MCF 10A (cell line): ENCODE measurements at regions not wholly inside any gene's neighbourhood (a gene's known extent, or its start where the extent isn't known, plus 50 kb on each side); places are given as distances from the start of the nearest gene placed in this dataset.

Source experiments
- BruUV-seq: library from RNA; stranded (reverse); fragments of 400-500 nt; replicated peaks from 2 replicates; lab custom pipeline; 2021; lab: Mats Ljungman, UMichigan
- CTCF ChIA-PET: fragments of 300-600 bp; sonication (Branson Sonifier 250); formaldehyde crosslinking; extraction: SDS; loops from one replicate; lab custom pipeline; 2021; ENCODE audit warnings: antibody characterized with exemption, inconsistent platforms; lab: Yijun Ruan, JAX
- POLR2A ChIA-PET: fragments of 300-600, 350-650 bp; sonication (Branson Sonifier 250); formaldehyde crosslinking; extraction: SDS; loops from one replicate; lab custom pipeline; 2020; ENCODE audit warnings: antibody characterized with exemption, inconsistent platforms; lab: Yijun Ruan, JAX
- DNase-seq: peaks from one replicate; pipeline ENCODE4 v3.0.0-alpha.2; 2018; ENCODE audit not compliant: unreplicated experiment
- H3K27ac Mint-ChIP-seq: one replicate; pipeline ENCODE4 v1.8.0; 2022; ENCODE audit warnings: mild to moderate bottlenecking, low read depth, mixed read lengths; ENCODE audit not compliant: unreplicated experiment
- H3K27me3 Mint-ChIP-seq: one replicate; pipeline ENCODE4 v1.8.0; 2022; ENCODE audit warnings: mixed read lengths; ENCODE audit not compliant: insufficient read depth, unreplicated experiment
- H3K36me3 Mint-ChIP-seq: one replicate; pipeline ENCODE4 v1.8.0; 2022; ENCODE audit warnings: mild to moderate bottlenecking, moderate library complexity, mixed read lengths; ENCODE audit not compliant: insufficient read depth, unreplicated experiment
- H3K4me1 Mint-ChIP-seq: one replicate; pipeline ENCODE4 v1.8.0; 2022; ENCODE audit warnings: mixed read lengths; ENCODE audit not compliant: insufficient read depth, unreplicated experiment
- H3K4me3 Mint-ChIP-seq: one replicate; pipeline ENCODE4 v1.8.0; 2022; ENCODE audit warnings: mild to moderate bottlenecking, moderate library complexity, mixed read lengths; ENCODE audit not compliant: unreplicated experiment
- H3K9me3 Mint-ChIP-seq: one replicate; pipeline ENCODE4 v1.8.0; 2022; ENCODE audit warnings: mixed read lengths; ENCODE audit not compliant: unreplicated experiment
- intact Hi-C: fragments of 100-400 bp; cut with micrococcal nuclease; formaldehyde crosslinking; loops from 2 replicates; pipeline ENCODE4 v1.14.1; 2022
- TF ChIP-seq, protein P1 (sequence below): fragments of 200-600 bp; IDR thresholded peaks from one replicate; pipeline ENCODE4 v1.8.0; 2022; ENCODE audit warnings: antibody characterized with exemption, mild to moderate bottlenecking; ENCODE audit not compliant: unreplicated experiment

DNA sequence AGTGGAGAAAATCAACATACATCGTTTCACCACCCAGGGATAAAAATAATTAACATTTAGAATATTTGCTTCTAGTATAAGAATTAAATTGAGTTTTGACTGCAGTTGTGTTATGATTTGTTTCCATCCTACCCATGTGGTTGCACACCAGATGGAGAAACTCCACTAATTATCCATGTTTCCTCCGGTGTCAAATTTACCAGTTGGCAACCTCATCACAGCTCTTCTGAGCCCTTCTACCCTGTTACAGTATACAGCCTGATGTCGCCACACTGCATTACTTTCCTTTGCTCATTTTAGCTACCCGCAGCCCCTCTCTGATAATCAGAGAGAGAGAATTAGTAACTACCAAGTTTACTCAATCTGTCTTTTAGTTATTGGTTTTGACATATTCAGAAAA, 411.2 kb downstream of the DTHD1 start:
- TF ChIP-seq, protein P1, sequence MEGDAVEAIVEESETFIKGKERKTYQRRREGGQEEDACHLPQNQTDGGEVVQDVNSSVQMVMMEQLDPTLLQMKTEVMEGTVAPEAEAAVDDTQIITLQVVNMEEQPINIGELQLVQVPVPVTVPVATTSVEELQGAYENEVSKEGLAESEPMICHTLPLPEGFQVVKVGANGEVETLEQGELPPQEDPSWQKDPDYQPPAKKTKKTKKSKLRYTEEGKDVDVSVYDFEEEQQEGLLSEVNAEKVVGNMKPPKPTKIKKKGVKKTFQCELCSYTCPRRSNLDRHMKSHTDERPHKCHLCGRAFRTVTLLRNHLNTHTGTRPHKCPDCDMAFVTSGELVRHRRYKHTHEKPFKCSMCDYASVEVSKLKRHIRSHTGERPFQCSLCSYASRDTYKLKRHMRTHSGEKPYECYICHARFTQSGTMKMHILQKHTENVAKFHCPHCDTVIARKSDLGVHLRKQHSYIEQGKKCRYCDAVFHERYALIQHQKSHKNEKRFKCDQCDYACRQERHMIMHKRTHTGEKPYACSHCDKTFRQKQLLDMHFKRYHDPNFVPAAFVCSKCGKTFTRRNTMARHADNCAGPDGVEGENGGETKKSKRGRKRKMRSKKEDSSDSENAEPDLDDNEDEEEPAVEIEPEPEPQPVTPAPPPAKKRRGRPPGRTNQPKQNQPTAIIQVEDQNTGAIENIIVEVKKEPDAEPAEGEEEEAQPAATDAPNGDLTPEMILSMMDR, result no peak
- no peaks in the 10 kb centered on the region for H3K9me3 Mint-ChIP-seq
- POLR2A ChIA-PET, result no interaction called here

GRCh38 chr4:36702245-36702644, 420.8 kb downstream of the DTHD1 start:
- no peaks in the 10 kb centered on the region for H3K4me1 Mint-ChIP-seq
- H3K9me3 Mint-ChIP-seq, result peaks cover 3% of the 10 kb centered on the region
- TF ChIP-seq, protein P1, result no peak
- no peak overlapping the region for H3K27ac Mint-ChIP-seq
- H3K4me3 Mint-ChIP-seq, result no peak overlapping the region
- ChIA-PET CTCF (no interaction called here), POLR2A (interaction anchor here (1.4 kb wide), 1 partner anchor 10 kb away, joined by 3 read pairs; no protein-coding TSS in a partner anchor)
- intact Hi-C loops, result no loop called here
- no TSS peak for BruUV-seq
- H3K27me3 Mint-ChIP-seq, result no peaks in the 10 kb centered on the region
- DNase-seq, result no peak
- no peaks in the 10 kb centered on the region for H3K36me3 Mint-ChIP-seq

More for the DNA sequence above, 411.2 kb downstream of the DTHD1 start:
- intact Hi-C loops, result no loop called here
- no peak overlapping the region for H3K27ac Mint-ChIP-seq
- CTCF ChIA-PET, result no interaction called here
- BruUV-seq, result no TSS peak
- no peak overlapping the region for H3K4me3 Mint-ChIP-seq
- H3K36me3 Mint-ChIP-seq, result no peaks in the 10 kb centered on the region
- no peaks in the 10 kb centered on the region for H3K4me1 Mint-ChIP-seq
- no peak for DNase-seq
- H3K27me3 Mint-ChIP-seq, result no peaks in the 10 kb centered on the region

GRCh38 chr4:36704289-36704688, 422.9 kb downstream of the DTHD1 start:
- no peaks in the 10 kb centered on the region for H3K4me1 Mint-ChIP-seq
- no peak for DNase-seq
- TF ChIP-seq, protein P1, result no peak
- peaks cover 6% of the 10 kb centered on the region for H3K9me3 Mint-ChIP-seq
- no peaks in the 10 kb centered on the region for H3K27me3 Mint-ChIP-seq
- H3K4me3 Mint-ChIP-seq, result no peak overlapping the region
- no peak overlapping the region for H3K27ac Mint-ChIP-seq
- ChIA-PET CTCF (interaction anchor here (0.6 to 0.9 kb wide), 2 partner anchors 16 to 749 kb away, joined by 4 read pairs; no protein-coding TSS in a partner anchor), POLR2A (no interaction called here)
- intact Hi-C loops, result no loop called here
- no peaks in the 10 kb centered on the region for H3K36me3 Mint-ChIP-seq
- BruUV-seq, result no TSS peak

GRCh38 chr4:36709991-36710390, 428.6 kb downstream of the DTHD1 start:
- no peak for DNase-seq
- BruUV-seq, result no TSS peak
- peaks cover 11% of the 10 kb centered on the region for H3K4me1 Mint-ChIP-seq
- H3K4me3 Mint-ChIP-seq, result no peak overlapping the region
- no peaks in the 10 kb centered on the region for H3K27me3 Mint-ChIP-seq
- H3K9me3 Mint-ChIP-seq, result peaks cover 6% of the 10 kb centered on the region
- CTCF ChIA-PET, result interaction anchor here (1.0 kb wide), 1 partner anchor 20 kb away, joined by 5 read pairs; no protein-coding TSS in a partner anchor
- no peak overlapping the region for H3K27ac Mint-ChIP-seq
- POLR2A ChIA-PET, result no interaction called here
- H3K36me3 Mint-ChIP-seq, result no peaks in the 10 kb centered on the region
- TF ChIP-seq, protein P1, result no peak
- intact Hi-C loops, result no loop called here
